ENCODE measurements at regions not wholly inside any gene's neighbourhood (a gene's known extent, or its start where the extent isn't known, plus 50 kb on each side); places are given as distances from the start of the nearest gene placed in this dataset.

- no peak for TF ChIP-seq CTCF (IDR thresholded peaks at IDR 0.05; ENCODE audit: insufficient read depth, low read length, poor library complexity, severe bottlenecking)
- no peak for TF ChIP-seq EZH2phosphoT487 (conservative IDR thresholded peaks at IDR 0.05; ENCODE audit: low read length)
Observed at GRCh38 chr13:79859756-79860155, 378.8 kb downstream of the NDFIP2 start.

Measured in SU-DHL-6 (cell line).